ENCODE measurements at regions not wholly inside any gene's neighbourhood (a gene's known extent, or its start where the extent isn't known, plus 50 kb on each side); places are given as distances from the start of the nearest gene placed in this dataset.
"Not testable (repeated sequence)": the region's sequence is repeated elsewhere in the genome, so short reads cannot be mapped to it uniquely, and the experiment has no call there.

DNA sequence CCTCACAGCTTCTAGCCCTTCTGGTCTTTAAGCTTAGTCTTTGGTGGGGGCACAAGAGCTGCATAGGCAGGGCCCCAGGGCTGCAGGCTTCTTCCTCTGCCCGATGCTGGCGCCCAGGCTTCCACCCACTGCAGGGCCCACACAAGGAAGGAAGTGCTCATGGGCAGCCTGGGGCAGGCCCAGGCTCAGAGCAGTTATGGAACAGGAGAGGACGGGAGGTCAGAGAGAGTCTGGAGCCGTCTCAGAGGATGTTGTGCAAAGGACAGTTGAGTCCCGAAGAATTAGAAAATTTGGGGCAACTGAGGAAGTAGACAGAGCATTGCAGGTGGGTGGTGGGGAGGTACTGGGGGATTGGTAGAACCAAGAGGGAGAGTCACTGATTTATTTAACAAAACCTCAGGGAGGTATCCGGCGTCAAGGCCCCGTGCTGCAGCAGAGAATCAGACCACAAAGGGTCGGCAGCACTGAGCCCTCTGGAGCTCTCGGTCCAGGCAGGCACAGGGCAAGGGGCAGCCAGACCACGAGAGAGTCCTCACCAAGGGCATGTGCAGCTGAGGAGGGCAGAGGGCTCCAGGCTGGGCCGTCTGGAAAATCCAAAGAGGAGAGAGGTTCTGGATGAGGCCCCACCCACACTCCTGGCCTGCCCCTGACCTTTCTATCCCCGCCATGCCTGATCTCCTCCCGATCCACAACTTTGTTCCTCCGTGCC, 110.8 kb upstream of the GLI2 start:
- DNase-seq (ENCODE audit: low read depth, low spot score): no peak

DNA sequence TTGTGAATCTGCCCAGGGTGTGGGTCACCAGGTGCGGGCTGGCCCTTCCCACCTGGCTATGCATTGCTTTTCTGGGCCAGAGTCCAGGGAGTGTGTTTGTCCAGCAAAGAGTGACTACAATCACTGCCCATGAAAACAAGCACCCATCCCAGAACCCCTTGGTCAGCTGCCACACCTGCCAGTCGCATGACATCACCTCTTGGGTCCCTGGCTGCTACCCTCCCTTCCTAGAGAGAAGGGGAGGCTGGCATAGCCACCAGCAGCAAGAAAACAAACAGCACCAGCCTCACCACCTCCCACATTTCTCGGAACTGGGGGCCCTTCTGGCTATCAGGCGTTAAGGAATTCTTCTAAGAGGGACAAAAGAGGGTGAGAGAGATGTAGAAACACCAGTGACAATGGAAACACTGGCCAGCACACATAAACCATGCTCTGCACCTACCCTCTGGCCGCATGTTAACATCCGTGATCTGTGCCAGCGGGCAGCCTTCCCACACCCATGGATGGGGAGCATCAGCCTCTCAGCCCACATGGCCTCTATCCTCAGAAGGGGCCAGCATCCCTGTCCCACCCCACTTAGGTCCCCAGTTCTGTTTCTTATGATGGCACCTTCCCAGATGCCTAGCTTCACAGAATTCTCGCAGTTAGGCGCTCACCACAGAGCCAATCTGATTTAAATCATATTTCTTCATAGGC, 109.7 kb upstream of the GLI2 start:
- DNase-seq (ENCODE audit: low read depth, low spot score): no peak

DNA sequence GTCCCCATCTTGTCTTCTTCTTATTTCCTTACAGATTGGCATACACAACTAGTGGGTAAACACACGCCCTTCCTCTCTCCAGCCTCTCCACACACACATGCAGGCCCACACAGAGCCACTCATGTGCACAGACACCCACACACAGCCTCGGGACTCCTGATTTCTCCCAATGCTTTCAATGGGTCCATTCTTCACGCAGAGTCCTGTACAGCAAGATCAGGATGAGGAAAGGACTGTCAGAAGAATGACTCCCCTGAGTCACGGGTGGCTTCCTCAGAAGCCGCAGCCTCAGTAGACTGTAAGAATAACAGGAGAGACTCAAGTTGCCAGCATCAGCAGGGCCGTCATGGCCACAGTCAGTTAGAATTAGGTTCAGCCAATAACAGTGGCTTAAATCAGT, 109.1 kb upstream of the GLI2 start:
- DNase-seq (ENCODE audit: low read depth, low spot score): no peak

DNA sequence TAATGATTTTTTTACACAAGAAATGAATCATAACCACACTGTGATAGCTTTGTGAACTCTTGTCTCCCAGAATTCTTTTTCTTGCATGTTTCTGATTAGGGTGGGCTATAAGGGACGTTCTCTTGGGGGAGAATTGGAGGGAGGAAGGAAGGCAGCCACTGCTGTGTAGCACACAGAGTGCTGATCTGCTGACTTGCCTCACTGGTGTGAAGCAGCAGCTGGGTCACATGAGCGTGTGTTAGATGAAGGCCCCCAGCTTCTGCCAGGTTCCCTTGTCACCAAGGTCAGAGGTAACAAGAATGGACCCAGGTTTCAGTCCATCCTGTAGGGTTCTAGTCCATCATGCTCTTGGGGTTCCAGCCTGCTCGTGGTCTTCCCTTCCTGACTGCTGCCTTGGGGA, 107.4 kb upstream of the GLI2 start:
- DNase-seq (ENCODE audit: low read depth, low spot score): no peak

DNA sequence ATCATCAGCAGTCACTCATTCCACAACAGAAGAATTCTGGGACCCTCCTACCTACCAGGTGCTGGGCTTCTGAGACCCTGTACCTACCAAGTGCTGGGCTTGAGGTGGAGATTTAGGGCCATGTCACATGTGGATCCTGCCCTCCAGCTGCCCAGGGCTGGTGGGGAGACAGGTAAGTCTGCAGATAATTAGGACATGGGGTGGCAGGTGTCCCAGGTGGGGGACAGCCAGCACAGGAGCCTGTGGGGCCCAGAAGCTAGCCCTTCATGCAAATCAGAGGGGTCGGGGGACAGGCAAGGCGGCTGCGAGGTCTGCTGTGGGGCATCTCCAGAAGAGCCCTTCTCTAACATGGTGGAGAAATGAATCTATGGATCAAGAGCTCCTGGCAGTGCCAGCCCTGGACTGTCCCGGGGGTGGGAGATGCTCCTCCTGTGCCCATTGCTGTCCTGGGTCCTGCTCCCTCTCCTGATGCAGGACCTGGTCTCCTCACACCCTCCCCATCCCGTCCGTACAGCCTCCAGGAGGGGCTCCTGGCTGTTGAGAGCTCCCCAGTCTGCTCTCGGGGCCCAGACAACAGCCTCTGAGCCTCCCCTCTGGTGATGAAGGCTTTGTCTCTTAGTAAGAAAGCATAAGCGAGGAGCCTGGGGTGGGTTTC, 106.3 kb upstream of the GLI2 start:
- DNase-seq (ENCODE audit: low read depth, low spot score): no peak

DNA sequence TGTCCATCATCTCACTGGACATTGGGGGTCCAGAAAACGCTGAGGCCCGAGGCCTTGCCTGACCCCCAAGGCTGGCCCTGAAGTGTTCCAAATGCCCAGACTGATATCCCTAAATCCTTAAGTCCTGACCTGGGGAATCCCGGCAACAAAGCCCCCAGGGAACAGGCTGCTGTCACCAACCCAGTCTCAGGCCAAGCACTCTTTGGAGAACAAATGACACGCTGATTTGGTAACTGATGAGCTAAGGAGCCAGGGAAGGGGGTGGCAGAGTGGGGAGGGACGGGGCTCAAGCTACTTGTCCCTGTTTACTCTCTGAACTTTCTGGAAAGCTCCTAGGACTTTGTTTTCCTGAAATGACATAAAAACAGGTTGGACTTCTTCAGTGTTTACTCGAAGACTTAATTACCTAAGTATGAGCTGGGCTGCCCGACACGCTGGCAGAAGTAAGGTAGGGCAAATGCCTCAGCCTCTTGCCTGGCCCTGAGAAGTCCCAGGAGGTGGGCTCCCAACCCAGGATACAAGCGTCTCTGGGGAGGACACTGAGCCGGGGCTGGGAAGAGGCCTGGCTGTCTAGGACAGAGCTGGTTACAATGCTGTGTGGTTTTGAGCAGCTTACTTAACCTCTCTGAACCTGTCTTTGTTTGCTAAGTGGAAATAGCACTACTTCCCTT, 105.5 kb upstream of the GLI2 start:
- no peak for DNase-seq (ENCODE audit: low read depth, low spot score)

DNA sequence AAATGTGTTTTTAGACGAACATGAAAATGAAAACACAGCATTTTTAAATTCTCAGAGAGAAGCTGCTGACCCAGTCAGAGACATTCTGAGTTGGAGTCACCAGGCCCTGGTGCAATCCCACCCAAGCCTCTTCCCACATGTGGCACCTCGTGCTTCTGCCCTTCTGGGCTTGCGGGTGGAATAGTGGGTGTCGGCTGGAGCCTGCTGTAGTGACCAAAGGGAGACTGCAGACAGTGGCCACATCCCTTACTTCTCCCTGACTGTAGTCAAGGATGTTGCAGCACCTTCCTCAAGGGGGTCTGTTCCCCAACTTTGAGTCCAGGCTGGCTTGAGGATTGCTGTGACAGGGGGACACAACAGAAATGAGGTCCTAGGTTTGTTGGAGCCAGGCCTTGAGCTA, 104.4 kb upstream of the GLI2 start:
- DNase-seq (ENCODE audit: low read depth, low spot score): no peak

DNA sequence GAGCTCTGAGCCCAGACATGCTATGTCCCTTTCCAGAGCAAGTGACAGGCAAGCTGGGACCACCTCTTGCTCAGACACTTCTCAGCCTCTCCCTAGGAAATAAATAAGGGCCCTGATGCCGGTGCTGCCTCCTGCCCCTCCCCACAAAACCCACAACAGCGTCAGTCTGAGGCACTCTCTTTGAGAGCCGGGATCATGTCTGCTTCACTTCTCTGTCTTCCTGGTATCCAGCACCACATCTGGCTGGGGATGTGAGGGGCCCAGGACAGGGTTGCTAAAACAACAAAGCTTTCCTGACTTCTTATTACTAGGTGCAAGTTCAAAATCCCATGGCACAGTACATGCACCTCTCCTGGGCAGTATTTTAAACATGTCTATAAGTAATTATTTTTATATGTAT, 103.9 kb upstream of the GLI2 start:
- no peak for DNase-seq (ENCODE audit: low read depth, low spot score)

DNA sequence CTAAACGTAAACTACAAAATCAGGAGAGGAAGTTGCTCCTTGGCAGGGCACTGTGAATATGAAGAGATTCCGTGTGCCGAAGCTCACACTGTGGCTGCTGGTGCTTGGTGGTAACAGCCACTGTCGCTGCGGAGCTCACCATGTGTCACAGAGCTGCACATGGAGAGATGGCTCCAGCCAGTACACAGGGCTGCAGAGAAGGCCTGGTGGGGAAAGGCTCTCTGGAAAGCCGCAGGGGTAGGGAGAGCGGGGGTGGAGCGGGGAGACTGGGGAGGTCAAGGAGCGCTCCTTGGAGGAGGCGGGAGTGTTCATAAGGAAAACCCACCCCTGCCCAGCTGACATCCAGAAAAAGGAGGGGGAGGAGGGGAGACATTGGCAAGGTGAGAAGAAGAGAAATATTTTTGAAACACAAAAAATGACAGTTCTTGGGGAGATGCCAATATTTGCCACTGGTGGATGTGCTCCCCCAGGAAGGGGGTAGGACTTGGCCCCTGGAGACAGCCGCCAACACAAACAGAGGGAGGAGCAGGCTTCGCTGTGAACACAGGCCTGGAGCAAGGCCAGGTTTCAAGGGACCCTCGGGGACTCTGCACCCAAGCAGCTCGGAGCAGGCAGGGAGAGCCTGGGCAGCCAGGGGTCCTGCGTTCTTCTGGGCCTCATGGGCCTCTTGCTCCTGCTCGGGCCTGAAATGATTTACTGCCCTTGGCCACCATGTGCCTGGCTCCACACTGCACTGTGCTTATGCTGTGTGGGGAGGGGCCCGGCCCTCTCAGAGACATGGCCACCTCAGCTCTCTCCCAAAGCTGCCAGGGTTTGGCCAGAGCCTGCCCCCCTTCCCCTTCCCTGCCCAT, 102.6 kb upstream of the GLI2 start:
- no peak for DNase-seq (ENCODE audit: low read depth, low spot score)

DNA sequence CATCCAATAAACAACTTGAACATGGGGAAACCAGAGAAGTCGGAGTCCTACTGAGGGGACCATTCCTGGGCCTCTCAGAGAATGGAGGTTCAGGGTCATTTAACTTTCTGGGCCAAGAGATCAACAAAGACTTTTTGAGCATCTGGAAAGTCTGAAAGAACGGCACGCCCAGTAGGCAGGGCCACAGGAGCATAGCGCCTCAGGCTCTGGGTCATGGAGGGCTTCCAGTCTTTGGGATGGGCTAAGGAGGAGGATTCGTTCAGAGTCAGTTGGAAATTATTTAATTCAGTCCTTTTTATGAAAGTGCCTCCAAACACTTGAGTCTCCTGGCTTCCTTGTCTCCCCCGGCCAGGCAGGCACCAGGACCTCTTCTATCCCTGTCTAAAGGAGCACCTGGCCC, 101.1 kb upstream of the GLI2 start:
- DNase-seq (ENCODE audit: low read depth, low spot score): no peak

DNA sequence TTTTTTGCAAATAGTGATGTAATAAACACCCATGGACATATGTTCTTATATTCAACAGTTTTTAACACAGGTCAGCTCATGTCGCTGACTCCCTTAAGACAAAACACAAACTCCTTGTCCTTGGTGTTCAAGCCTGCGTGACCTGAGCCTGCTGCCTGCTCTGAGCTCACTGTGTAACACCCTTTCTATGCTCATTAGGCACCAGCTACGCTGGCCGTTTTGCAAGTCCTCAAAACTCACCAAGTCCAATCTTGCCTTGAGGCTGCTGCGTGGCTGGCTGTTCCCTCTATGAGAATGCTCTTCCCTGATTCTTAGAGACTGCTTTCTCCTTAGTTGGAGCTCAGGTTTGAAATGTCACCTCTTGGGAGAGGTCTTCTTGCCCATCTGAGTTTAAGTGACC, 100.5 kb upstream of the GLI2 start:
- no peak for DNase-seq (ENCODE audit: low read depth, low spot score)

DNA sequence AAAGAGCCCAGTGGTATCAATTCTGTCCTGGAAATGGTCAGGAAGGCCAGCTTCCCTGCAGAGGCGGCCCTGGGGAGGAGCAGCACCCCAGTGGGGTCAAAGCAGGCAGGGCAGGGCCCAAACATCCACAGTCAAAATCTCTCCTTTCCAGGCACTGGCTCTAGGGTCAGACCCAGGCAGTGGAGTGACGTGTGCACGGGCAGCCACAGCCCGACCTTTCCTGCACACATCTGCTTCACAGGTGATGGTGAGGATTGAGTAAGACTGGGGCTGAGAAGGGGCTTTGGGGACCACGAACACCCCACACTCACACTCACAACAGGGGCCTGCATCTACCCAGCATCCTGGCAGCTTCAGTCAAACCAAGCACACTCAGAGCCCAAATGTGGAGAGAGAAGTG, 97.8 kb upstream of the GLI2 start:
- no peak for DNase-seq (ENCODE audit: low read depth, low spot score)

DNA sequence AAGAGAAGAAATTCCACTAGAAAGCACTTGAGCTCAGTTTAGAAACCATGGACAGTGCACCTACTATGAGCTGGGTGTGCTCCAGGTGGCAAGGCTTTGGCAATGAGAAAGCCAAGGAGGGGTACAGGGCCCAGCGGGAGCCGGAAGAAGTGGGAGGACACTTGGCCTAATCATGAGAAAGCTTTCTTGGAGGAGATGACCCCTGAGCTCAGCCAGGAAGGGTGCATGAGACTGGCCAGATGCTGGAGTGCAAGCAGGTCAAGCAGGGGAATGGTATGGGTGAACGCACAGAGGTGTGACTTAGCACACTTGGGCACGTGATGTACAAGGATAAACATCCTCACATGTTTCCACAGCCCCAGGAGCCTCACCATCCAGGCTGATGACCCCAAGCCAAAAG, 97.2 kb upstream of the GLI2 start:
- no peak for DNase-seq (ENCODE audit: low read depth, low spot score)

DNA sequence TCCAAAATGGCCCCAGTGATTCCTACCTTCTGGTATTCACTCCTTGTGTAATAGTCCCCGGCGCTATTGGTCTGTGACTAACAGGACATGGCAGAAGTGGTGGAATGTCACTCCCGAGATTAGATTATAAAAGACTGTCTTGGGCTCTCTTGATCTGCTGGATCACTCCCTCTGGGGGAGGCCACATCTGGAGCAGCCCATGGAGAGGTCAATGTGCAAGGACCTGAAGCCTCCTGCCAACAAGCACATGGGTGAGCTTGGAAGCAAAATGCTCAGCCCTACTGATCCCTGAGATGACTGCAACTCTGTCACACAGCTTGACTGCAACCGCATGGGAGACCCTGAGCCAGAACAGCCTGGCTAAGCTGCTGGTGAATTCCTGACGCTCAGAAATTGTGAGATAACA, 94.3 kb upstream of the GLI2 start:
- no peak for DNase-seq (ENCODE audit: low read depth, low spot score)

DNA sequence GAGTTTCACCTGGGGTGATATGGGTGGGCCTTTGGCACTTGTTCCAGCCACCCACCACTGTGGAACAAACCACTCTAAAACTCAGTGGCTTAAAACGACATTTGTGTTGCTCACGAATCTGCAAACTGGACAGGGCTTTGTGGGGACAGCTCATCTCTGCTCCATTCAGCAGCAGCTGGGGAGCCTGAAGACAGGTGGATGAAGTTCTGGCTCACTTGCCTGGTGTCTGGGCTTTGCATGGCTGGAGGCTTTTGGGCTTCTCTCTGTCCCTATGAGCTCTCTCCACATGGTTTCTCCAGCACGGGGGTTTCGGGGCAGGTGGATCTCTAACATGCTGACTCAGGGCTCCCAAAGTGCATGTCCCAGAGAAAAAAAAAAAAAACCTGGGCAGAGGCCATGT, 93.0 kb upstream of the GLI2 start:
- no peak for DNase-seq (ENCODE audit: low read depth, low spot score)

DNA sequence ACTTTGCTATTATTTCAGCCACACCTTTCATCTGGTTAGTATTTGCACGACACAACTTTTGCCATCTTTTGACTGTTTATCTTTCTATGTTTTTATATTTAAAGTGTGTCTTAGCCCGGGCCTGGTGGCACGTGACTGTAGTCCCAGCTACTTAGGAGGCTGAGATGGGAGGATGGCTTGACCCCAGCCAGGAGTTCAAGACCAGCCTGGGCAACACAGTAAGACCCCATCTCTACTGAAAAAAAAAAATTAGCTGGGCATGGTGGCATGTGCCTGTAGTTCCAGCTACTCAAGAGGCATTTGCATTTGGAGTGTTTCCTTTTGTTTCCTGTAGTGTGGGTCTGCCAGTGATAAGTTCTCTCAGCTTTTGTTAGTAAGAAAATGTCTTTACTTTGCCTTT, 88.7 kb upstream of the GLI2 start:
- DNase-seq (ENCODE audit: low read depth, low spot score): no peak

DNA sequence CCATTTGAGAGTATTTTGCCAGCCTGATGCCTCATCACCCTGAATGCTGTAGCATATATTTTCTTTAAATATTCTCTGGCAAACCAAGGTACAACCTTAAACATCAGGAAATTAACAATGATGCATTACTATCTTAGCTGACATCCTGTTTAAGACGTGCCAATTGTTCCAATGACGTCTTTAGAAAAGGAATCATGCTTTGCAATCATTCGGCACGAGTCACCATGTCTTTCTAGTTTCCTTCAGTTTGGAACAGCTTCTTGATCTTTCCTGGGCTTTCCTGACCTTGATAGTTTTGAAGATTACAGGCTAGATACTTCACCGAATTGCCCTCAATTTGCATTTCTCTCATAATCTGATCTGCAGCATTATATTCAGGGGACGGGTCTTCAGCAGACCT, 88.2 kb upstream of the GLI2 start:
- DNase-seq (ENCODE audit: low read depth, low spot score): no peak

DNA sequence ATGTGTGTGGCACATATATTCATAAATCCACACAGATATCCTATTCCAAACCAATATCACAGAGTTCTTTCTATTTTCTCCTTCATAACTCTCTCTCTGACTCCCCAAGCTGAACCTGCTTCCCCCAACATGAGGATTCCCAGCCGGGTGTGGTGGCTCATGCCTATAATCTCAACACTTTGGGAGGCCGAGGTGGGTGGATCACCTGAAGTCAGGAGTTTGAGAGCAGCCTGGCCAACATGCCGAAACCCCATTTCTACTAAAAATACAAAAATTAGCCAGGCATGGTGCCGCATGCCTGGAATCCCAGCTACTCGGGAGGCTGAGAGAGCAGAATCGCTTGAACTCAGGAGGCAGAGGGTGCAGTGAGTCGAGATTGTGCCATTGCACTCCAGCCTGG, 86.3 kb upstream of the GLI2 start:
- not testable (repeated sequence) for DNase-seq (ENCODE audit: low read depth, low spot score)

DNA sequence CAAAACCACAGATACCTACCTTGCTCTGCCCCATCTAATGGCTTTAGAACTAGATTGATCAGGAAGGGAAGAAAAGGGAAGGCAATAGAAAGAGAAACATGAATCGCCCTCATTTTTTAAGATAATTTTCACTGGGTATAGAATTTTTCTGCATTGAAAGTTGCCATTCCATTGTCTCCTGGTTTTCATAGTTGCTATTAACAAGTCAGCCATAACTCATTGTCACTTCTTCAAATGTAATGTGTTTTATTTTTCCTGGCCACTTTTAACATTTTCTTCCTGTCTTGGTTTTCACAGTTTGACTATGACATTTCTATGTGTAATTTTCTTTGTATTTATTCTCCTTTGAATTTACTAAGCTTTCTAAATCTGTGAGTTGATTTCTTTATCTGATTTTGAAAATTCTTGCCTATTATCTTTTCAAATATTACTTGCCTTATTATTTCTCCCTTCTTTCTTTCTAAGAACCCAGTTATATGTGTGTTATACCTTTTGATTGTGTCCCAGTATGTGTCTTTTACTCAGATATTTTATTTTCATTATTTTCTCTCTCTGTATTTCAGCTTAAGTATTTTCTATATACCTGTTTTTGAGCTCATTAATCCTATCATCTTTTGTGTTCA, 85.5 kb upstream of the GLI2 start:
- DNase-seq (ENCODE audit: low read depth, low spot score): no peak

DNA sequence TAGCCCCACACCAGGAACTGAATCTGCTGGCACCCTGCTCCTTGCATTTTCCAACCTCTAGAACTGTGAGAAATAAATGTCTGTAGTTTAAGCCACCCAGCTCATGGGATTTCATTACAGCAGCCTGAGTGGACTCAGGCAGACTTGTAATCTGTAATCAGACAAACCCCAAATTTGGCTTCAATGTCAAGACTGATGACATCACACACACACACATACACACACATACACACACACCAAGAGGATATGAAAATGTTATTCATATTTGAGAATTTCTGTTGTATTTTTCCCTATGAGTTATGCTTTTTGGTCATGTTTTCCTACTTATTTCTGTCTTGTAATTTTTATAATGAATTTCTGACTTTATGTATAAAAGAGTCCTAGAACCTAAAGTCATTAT, 83.8 kb upstream of the GLI2 start:
- DNase-seq (ENCODE audit: low read depth, low spot score): no peak

DNA sequence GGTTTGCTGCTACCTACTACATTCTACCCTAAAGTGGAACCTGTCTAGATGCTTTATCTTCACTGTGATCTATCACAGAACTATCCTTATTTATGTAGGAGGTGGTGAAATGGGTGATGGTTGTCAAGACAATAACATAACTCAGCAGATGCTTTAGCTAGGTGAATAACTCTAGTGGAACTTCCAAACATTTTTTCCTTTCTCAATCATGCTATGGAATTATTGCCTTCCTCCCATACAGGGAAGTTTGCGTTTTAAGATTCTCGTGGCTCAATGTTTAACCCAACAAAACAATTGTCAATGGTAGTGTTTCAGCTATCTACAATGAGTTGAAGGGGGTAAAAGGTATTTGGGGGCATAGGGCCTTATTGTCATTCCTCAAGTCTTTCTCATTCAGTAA, 82.6 kb upstream of the GLI2 start:
- DNase-seq (ENCODE audit: low read depth, low spot score): no peak

Data from activated naive CD8-positive, alpha-beta T cell treated with anti-CD3 and anti-CD28 coated beads, Interleukin-2, amount 50 U/mL, for 16 hours (primary cell).